NCI-H460 (cell line): ENCODE measurements at regions not wholly inside any gene's neighbourhood (a gene's known extent, or its start where the extent isn't known, plus 50 kb on each side); places are given as distances from the start of the nearest gene placed in this dataset.

Source experiments
- DNase-seq: peaks from one replicate; pipeline ENCODE4 v3.0.0-alpha.2; 2016; ENCODE audit warnings: low read depth; ENCODE audit errors: extremely low read depth

DNA sequence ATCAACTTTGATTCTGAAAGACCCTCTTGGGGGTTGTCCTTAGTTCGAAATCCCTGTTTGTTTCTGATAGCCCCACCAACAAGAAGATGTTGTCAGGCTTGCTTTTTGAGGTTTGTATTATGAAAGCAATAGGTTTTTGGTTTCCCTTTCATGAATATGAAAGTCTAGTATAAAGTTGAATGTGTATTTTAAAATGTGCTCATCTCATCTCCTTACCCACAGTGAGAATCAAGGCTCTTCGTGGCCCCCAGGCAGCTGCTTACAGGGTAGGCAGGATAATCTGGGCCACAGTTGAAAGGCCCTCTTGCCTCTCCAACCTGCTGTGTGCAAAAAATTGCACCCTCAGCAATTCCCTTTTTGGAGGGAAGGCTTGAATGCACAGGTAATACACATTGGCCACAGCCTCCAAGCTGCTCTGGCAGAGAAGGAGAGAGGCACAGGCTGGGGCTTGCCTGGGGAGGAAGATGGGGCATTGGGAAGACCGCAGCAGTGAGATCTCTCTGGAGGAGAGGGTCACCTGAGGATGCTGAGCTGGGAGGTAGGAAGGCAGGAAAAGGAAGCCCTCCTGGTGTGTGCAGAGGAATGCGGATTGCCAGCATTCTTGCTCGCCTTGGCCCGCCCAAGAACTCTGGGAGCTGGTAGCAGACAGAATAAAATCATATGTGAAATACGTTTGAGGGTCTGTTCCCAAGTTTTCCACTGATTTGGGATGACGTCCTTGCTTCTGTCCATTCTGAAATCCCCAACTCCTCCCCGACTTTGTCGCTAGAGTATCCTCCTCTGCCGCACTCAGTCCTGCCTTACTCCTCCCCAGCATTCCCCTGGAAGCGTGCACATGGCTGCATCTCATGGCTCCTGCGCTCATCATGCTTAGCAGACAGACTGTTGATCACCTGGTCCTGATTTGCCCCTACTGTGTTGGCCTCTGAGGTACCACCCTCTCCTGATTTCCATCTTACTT lies 196.4 kb downstream of the RPLP1 start:
- no peak for DNase-seq

DNA sequence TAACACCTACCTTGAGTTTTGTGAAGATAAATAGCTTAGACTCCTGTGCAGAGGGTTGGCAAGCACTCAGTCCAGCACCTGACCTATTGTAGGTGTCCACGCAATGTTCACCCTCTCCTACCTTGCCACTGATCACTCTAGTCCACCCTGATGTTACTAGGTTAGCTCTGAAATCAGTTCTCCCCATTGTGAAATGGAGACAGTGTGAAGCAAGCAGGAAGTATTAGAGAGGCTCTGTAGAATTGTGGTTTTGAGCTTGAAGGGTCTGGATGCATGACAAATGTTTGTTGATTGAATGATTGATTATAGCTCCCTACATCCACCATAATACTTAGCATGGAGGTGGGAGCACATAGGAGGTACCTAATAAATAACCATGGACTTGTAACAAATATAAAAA lies 199.7 kb downstream of the RPLP1 start:
- DNase-seq: no peak

DNA sequence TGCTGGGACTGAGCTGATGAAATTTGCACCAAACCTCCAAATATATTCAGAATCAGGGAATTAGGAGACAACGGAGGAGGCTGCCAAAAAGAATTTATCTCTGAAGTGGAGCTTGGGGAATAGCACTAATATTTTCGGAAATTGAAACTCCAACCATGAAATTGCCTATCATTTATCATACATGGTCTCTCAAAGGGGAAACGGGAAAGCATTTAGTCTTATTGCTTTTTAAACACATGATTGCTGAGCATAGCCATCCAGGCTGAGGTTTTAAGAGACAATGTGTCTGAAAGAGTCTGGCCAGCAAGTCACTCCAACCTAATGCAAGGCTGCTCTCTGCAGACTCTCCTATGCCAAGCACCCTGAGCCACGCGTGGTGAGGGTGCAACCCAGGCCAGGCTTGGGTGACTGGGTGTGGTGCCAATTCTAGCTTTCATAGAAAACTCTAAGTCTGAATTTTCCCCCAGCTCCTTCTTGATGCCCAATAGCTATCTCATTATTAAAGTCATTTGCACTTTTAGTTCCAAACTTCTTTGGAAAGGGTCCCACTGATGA lies 200.2 kb downstream of the RPLP1 start:
- peak; percentile 3 for DNase-seq

DNA sequence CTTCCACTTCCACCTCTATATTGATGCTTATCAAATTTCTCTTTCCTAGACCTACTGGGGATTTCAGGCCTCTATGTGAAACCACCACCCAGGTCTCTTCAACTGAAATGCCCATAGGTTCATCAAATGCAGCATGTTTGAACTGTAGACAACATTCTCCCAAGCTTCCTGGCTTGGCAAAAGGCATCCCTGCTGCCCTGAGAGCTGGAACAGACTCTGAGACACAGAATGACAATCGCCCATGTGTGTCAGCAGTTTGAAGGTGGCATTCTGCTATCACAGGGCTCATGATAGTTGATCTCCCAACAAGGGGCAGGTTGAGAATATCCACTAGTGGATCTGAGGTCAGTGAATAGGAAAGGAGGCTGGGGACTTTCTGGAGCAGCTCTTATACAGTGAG lies 200.7 kb downstream of the RPLP1 start:
- DNase-seq: no peak

DNA sequence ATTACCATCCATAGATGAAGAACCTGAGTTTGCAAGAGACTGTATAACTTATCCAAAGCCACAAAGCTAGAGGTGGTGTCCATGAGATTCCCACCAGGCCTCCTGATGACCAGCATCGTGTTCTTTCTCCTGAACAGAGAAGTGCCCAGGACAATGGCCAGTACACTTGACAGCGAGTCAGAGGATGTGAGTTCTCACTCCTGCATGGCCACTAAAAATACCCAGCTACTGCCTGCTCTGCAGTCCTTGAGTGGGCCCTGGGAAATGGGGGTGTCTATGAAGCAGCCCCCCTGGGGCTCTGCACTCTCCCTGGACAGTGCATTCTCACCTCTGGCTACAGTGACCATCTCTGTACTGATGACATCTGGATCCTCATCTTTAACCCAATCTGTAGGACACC lies 201.2 kb downstream of the RPLP1 start:
- no peak for DNase-seq

DNA sequence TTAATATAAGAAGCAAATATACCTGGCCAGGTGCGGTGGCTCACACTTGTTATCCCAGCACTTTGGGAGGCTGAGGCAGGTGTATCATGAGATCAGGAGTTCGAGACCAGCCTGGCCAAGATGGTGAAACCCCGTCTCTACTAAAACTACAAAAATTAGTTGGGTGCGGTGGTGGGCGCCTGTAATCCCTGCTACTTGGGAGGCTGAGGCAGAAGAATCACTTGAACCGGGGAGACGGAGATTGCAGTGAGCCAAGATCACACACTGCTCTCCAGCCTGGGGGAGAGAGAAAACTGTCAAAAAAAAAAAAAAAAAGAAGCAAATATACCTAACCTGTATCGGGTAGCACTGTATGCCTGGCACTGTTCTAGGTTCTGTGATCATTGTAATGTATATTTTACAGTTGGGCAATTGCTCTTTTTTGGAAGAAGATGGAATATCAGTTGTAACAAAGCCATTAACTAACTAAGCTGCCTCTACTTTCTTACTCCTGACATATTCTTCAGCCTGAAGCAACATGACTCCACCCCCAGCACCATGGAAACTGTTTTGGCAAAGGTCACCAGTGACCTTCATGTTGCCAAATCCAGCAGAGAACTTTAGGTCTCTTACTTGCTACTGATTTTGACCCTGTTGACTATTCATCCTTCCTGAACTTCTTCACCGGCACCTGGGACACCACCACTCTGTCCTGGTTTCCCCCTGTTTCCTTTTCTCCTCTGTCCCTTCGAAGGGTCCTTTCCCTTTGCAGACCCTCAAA lies 203.8 kb downstream of the RPLP1 start:
- DNase-seq: no peak

DNA sequence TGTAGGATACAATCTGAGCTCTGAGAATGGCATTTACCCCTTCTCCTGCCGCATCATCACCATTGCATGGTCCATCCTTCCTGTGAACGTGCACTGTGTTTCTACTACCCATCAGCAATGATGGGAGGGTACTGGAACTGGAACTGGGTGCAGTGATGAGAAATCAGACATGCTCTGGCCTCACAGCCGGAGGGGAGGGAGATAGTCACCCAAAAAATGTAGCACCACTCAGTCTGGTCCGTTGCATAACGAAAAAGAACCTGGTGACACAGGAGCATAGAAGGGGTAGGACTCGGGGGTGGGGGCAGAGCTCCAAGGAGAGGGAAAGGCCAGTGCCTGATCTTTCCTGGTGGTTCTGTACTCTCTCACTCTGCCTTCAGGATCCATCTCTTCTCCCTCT lies 205.0 kb downstream of the RPLP1 start:
- DNase-seq: no peak

DNA sequence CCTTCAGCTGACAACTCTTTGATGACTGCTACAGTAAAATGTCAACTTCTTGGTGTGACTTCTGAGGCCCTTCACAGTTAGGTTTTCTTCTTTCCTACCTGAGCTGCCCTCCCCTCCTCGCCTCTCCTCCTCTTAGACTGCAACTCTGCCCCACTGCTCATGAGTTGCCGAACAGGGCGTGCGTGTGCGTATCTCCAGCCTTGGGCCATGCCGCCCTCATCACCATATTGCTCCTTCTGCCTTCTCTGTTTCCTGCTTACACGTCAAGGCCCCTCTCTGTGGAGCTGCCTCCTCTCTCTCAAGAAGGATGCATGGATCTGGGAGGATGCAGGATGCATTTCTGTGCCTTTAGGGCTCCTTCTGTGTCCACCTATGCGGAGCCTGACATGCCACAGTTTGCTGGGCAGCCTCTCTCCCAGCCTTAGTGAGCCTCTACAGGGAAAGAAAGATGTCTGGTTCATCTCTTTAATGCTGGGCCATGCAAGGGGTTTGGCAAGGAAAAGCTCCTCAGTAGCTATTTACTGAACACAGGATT lies 205.9 kb downstream of the RPLP1 start:
- DNase-seq: no peak

DNA sequence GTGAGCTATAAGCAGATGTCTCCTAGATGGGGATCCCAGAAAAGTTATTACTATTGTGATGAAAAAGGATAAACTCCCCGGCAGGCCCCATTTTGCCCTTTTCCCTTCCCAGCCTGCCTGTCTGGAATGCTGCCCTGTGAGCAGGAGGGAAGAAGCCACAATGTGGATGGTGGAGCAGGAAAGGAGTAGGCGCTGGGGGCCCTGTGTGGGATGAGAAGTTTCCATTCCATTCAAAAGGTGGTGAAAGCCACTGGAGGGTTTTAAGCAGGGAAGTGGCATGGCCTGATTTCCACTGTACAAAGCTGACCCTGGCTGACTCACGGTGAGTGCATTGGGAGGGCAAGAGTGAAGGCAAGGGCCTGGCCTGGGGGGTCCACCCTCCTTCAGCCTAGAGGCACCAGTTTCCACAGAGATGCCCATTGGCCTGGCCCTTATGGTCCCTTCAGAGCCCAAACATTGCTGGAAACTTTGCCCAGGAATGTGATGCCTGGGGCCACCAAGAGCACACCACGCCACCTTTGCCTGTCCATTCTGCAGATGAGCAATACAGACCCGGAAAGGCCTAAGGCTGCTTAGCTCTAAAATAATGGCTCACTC lies 206.9 kb downstream of the RPLP1 start:
- no peak for DNase-seq

DNA sequence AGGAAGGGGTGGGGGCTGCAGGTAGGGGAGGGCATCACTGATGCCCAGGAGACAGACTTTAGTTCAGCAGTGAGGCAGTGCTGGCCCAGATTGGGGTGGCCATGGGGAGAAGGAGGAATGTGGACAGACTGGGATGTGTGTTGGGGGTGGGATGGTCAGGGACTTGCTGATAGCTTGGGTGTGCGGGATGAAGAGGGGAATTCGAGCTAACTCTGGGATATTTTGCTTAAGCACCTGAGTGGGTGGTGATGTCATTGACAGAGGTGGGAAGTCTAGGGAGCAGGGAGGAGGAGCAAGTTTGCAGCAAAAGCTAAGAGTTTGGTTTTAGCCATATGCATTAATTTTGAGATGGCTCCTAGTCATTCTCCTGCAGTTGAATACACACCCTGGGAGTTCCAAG lies 207.5 kb downstream of the RPLP1 start:
- DNase-seq: no peak

DNA sequence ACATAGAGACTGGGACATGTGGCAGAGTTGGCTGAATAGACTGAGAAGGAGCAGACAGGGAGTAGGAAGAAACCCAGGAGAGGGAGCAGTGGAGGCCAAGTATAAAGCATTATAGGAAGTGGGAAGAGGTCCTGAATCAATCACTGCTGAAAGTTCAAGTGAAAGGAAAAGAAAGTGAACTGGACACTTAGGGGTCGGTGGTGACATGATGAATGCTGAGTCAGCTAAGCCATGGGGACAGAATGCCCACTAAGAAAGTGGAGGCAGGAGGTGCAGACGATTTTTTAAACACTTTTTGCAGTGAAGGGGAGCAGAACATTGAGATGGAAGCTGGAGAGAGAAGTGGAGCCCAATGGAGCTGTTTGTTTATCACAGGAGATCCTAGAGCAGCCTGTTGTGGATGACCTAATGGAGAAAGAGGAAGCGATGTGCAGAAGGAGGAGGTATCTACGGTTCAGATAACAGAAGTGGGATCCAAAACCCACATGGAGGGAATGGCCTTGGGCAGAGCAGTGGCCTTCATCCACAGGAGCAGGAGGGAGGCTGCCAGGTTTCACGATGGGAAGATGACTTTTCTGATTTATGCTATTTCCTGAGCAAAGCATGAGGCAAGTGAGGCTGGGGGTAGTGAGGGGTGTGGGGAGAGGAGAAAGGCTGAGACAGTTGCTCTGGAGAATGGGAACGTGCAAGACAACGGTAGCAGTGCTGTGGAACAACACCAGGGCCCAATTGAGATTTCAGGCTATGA lies 208.2 kb downstream of the RPLP1 start:
- no peak for DNase-seq

DNA sequence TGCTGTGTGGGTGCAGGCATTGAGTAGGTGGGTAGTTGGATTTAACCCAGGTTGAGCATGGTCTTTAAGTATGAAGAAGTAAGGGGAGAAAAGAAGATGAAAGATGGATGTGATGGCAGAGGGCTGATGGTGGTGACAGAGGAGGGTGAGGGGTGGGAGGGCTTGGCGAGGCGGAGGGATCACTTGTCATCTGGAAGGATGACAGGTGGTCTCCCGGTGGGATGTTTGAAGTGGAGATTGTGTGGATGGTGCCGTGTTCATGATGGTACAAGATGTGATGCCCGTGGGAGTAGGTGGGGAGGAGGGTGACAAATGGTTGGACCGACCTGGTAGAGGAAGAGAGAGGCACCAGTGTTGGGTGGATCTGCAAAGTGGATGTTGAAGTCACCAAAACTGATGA lies 208.8 kb downstream of the RPLP1 start:
- no peak for DNase-seq

DNA sequence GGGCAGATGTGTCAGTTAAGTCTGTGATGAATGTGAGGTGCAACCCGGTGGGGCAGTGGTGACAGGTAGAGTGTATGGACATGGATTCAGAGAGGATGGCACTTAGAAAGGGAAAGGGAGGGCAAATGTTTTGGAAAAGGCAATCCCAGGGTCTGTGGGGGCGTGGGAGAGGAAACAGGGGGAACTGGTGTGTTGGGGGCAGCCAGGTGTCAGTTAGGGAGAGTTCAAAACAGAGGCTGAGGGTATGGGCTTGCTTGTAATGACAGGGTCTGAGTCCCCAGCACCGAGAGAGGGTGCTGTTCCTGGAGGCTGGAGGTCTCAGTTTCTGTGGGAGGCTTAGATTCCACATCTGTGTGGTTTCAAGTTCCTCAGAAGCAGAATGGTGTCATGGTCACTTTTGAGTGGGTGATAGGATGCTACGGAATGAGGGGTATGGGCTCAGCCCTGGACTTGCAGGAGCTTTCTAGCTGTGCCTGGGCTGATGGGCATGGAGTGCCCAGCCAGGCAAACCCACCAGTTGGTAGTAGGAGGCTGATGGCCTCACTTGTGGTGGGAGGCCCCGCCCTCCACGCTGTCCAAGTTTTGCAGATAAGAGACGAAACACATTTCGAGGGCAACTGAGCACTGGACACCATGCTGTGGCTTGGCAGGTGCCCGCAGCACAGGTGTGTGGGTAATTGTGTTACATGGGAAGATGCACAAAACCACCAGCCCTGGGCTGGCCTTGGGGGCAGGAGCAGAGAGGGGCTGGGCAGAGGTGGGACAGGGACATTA lies 209.4 kb downstream of the RPLP1 start:
- DNase-seq: no peak

DNA sequence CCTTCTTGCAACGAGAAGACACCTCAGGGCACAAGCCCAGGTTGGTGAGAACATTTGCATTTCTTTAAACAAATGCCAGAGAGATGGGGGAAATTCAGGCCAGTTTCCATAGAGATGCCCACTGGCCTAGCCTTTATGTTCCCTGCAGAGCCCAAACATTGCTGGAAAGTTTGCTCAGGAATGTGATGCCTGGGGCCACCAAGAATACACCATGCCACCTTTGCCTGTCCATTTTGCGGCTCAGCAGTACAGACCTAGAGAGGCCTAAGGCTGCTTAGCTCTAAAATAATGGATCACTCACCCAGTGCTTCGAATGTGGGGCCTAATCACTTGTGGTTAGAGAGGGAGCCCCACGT lies 210.0 kb downstream of the RPLP1 start:
- DNase-seq: no peak

DNA sequence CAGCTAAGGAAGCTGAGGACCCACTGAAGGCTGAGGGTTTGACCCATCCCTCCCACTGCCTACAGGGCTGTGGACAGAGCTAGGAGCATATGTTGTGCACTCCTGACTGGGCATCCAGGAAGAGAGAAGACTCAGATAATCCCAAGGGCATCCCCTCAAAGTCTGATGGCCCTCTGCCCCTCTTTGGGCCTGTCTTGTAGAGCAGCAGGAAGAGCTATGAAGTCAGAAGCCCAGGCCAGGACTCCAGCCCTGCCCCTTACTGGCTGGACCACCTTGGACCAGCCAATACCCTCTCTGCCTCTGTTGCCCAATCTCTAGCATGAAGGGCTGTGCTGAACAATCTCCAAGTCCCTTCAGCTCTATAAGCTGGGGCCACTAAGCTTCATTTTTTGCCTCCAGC lies 210.8 kb downstream of the RPLP1 start:
- DNase-seq: no peak

DNA sequence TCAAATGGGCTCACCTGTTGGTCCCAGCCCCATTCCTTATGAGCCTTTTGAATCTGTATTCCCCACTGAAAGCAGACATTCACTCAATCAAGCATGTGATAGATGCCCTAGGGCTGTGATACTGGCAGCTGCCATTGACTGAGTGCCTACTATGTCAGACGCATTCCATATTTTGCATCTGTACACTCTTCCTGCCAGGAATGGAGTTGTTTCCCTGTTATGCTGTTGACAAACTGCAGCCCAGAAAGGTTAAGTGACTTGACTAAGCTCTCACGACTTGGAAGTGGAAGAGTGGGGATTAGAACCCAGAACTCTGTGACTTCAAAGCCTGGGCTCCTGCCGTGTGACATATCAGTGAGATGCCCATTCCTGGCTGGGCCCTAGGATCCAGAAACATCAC lies 211.4 kb downstream of the RPLP1 start:
- DNase-seq: no peak

DNA sequence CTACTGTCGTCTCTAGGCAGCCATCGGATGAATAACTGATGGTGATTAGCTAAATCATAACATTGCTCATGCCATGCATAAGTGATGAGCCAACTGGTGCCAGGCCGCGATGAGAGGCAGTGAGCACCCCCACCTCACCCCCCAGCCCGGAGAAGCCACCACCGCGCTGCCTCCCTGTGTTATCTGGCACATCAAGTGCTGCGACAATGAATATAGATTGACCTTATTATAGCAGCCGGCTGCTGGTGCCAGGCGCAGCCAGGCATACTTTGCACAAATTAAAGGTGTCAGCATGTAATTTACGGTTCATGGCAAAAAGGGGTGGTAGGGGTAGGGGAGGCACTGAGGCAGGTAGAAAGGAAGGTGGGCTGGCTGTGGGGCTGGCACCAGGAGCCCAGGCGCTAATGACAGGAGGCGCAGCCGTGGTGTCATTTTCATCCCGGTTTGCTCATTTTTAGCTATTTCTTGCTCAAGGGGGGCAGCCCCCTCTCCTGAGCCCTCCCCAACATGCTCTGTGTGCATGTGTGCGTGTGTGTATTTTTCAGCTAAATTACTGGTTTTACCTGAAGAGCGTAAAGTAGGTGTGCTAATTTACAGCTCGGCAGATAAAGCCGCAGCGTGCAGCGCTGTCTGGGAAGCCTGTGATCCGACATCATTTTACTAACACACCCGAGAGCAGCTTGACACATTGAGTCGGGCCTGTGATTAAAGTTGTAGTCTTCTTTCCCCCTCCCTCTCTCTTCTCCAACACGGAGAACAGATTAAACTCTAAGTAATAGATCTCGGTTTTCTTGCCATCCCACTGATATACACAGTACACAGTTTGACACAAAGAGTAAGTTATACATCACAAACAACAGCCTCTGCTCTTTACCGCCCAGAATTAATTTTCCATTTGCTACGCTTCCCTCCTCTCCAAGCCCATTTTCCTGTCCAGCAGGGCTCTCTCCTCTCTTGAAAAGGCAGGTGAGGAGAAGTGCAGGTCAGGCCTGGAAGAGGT lies 212.3 kb downstream of the RPLP1 start:
- DNase-seq: no peak

DNA sequence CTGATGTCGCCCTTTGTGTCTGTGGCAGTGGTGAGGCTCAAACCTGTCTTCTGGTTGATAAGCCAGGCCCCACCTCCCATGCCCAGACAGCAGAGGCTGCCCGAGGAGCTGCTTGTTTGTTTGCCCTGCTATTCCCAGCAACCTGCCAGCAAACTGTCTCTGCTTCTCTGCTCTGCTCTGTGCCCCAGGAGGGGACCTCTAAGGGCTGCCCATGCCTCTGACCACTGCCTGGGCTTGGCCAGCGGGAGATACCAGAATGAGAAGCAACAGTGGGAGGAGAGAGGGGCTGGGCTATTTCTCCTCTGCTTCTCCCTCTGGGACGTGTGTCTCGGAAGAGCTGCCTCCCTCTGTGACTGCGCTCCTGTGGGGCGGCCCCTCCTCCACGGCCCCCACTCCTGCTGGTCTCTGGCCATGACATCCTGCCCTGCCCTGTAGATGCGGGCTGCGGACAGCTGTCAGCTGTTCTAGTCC lies 213.1 kb downstream of the RPLP1 start:
- DNase-seq: no peak
